GM12872 (cell line): ENCODE measurements at regions not wholly inside any gene's neighbourhood (a gene's known extent, or its start where the extent isn't known, plus 50 kb on each side); places are given as distances from the start of the nearest gene placed in this dataset.

Experiments used
- TF ChIP-seq, protein P1 (sequence below): IDR thresholded peaks from 3 replicates; pipeline ENCODE4 v1.5.1; 2011; ENCODE audit warnings: low read depth, mild to moderate bottlenecking, low read length, moderate library complexity; ENCODE audit not compliant: insufficient read depth

DNA sequence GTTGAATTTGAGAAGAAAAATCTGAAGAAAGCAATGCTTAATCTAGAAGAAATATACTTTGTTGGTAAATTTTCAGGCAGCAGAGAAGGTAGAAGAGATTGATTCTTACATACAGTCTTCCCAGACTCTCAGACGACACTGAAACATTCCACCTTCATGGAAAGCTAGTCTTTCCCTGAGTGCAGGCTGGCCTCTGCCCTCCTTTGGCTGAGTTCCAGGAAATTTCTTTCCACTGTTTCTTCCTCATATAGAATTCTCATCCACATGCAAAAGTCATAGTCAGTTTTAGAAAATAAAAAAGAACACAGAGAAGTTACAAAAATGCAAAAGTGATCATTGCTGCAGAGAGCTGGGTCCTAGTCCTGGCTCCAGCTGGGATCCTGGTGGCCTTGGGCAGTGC is 142.5 kb upstream of the PRR23C start:
- TF ChIP-seq, protein P1, sequence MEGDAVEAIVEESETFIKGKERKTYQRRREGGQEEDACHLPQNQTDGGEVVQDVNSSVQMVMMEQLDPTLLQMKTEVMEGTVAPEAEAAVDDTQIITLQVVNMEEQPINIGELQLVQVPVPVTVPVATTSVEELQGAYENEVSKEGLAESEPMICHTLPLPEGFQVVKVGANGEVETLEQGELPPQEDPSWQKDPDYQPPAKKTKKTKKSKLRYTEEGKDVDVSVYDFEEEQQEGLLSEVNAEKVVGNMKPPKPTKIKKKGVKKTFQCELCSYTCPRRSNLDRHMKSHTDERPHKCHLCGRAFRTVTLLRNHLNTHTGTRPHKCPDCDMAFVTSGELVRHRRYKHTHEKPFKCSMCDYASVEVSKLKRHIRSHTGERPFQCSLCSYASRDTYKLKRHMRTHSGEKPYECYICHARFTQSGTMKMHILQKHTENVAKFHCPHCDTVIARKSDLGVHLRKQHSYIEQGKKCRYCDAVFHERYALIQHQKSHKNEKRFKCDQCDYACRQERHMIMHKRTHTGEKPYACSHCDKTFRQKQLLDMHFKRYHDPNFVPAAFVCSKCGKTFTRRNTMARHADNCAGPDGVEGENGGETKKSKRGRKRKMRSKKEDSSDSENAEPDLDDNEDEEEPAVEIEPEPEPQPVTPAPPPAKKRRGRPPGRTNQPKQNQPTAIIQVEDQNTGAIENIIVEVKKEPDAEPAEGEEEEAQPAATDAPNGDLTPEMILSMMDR = no peak

DNA sequence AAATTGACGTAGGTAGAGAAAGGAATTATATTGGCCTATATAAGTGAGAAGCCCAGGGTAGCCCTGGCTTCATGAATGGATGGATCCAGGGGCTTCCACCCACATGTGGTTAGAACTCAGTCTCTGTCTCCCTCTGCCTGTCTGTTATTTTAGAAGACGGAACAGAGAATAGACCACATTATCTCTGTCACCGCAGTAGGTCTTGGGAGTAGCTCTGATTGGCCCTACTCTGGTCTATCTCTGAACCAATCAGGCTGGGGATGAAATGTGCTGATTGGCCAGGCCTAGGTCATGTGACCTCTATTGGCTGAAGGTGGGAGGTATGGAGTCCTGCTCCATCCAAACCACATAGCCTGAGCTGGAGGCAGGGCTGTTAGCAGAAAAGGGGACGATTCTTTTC is 143.0 kb upstream of the PRR23C start:
- TF ChIP-seq, protein P1 = no peak

DNA sequence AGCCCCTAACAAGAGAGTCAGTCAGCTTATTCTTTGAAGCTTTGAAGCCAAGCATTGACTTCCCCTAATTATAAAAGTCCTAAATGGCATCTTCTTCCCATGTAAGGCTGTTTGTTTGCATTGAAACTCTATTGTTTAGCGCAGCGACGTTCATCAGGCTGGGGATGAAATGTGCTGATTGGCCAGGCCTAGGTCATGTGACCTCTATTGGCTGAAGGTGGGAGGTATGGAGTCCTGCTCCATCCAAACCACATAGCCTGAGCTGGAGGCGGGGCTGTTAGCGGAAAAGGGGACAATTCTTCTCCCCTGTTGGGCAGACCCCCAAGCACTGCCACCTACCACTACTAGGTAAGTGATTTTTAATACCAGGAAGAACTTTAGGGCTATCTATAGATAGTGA is 145.3 kb upstream of the PRR23C start:
- TF ChIP-seq, protein P1 = no peak

DNA sequence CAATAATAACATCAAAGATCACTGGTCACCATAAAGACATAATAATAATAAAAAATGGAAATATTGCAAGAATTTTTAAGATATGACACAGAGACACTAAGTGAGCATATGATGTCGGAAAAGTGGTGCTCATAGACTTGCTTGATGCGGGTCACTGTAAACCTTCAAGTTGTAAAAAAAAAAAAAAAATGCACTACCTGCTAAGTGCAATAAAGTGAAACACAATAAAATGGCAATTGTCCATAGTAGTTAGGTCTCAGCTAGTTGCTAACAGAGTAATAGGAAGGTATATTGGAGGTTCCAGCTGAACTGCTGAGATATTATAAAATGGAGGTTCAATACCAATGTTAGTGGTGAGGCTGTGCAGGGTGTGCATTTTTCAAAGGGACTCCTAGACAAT is 146.6 kb upstream of the MRPS22 start:
- TF ChIP-seq, protein P1 = no peak

DNA sequence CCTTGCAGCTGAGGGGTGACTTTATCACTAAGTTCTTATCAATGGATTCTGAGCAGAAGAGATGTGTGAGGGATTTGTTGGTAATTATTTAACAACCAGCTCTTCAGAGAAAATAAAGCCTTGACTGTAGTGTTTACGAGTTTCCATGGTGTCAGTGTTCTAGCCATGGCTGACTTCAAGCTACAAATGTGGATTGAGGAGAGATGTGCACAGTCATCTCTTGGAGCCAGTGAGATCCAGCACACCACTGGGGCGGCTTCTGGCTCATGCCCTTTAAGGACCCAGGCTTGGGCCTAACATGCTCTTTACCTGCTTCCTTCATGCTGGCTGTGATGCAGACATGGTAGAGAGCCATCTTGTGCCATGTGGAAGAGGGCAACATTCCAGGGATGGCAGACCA is 145.6 kb upstream of the MRPS22 start:
- TF ChIP-seq, protein P1 = no peak

DNA sequence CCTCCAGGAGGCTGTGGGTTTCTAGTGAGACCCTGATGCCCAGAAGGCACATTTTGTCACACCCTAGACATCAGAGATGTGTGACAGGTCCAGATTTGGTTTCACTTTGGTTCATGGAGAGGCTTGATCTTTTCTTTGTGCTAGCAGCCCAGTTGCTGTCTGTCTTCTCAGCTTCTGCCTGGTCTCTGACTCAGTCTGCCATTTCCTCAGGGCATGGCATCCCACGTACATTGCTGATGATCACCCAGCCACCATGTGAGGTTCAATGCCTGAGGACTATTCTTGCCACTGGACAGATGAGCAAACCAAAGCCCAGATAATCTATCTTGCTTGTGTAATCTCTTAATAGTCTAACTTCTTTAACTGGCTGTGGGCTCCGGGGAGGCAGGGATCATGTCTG is 144.9 kb upstream of the MRPS22 start:
- TF ChIP-seq, protein P1 = no peak

DNA sequence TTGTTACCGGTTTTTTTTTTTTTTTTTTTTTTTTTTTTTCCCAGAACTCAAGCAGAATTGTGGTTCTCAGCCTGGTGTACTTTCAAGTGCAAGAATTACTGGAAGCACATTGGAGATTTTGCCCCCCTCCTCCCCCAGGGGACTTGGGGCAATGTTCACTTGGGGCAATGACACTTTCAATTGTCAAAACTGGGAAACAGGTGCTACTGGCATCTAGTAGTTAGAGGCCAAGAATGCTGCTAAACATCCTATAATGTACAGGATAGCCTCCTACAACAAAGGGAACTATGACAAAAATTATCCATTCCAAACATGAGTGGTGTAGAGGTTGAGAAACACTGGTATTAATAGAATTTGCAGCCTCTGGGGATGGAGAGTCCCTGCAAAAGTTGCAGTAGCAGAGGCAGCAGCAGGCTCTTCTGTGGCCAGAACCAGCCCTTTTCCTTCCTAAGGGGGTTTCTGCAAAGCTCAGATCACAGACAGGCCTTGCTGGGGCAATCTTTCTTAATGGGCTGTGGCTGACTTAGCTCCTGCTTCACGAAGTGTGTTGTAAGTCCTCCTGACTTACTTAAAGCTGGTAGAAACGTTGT is 144.3 kb upstream of the MRPS22 start:
- TF ChIP-seq, protein P1 = no peak
